Stimulated activated CD4-positive, alpha-beta T cell treated with anti-CD3 and anti-CD28 coated beads, TNF-alpha, amount 100 ng/mL, for 4 hours (primary cell): ENCODE measurements at regions not wholly inside any gene's neighbourhood (a gene's known extent, or its start where the extent isn't known, plus 50 kb on each side); places are given as distances from the start of the nearest gene placed in this dataset.
"Not testable (repeated sequence)": the region's sequence is repeated elsewhere in the genome, so short reads cannot be mapped to it uniquely, and the experiment has no call there.

Experiments used
- DNase-seq, 3 experiments: peaks; one replicate each; pipeline ENCODE4 v3.0.0-alpha.2; 2020; ENCODE audit warnings: low read depth in 3 of 3

DNA sequence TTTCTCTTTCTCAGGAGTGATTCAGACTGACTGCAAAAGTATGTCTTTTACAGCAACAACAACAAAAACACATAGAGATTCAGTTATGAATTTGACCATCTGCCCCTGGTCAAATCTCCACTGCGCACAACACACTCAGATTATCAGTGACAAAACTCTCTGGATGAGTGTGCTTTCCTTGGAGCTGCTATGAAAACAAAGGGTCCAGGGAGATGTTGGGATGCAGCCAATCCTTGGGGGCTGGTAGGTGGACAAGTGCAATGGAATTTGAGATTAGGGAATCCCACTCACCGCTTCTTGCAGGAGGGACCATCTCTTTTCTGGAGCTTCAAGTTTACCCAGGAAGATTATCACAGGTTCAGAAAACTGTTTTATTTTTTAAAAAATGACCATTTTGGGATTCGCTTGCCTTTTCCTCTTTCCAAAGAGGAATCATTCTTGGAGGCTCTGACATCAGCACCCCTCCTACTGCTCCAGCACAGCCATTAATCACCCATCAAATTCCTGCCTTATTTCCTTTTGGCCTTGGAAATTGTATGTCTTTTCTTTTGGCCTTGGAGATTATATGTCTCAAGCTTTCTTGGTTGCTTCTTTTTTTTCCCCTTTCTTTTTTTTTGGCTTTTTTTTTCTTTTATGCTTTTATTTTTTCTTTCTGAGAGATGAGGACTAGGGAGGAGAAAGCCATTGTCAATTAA is 311.8 kb downstream of the TSHZ3 start:
- DNase-seq = no peak

DNA sequence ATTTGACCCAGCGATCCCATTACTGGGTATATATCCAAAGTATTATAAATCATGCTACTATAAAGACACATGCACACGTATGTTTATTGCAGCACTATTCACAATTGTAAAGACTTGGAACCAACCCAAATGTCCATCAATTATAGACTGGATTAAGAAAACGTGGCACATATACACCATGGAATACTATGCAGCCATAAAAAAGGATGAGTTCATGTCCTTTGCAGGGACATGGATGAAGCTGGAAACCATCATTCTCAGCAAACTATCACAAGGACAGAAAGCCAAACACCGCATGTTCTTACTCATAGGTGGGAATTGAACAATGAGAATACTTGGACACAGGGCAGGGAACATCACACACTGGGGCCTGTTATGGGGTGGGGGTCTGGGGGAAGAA is 317.8 kb downstream of the TSHZ3 start:
- not testable (repeated sequence) for DNase-seq

DNA sequence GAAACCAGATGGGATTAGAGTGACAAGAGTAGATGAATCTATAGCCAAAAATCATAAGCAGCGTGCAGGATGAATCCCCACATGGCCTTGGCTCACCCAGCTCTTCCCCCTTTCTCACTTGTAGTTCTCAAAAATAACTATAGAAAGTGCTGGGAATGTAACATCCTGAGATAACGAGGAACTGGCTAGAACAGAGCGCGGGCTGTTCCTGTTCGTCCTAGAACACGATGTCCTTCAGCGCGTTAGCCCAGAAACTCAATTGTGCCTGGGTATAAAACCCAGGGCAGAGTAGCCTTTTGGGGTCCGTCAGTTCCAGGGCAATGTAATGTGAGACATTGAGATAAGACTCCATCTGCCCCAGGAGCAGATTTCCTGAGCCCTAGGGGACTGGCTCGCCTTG is 326.2 kb downstream of the TSHZ3 start:
- DNase-seq = no peak

DNA sequence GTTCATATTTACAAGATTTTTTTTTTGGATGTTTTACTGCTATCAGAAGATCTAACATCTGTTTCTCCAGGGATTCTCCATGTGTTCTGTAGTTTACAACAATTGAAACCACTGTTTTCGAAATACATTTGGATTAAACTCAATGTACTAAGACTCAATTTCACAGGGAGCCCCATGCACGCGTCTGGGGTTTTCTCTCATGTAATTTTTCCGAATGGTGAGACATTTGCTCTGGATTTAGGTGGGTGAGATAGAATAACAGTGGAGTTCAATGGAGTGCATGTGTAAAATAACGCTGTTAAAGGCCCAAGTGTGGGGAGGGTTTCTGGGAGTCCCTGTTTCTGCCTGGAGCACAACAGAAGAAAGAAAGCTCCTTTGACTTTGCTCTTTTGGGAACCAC is 330.3 kb downstream of the TSHZ3 start:
- no peak for DNase-seq

DNA sequence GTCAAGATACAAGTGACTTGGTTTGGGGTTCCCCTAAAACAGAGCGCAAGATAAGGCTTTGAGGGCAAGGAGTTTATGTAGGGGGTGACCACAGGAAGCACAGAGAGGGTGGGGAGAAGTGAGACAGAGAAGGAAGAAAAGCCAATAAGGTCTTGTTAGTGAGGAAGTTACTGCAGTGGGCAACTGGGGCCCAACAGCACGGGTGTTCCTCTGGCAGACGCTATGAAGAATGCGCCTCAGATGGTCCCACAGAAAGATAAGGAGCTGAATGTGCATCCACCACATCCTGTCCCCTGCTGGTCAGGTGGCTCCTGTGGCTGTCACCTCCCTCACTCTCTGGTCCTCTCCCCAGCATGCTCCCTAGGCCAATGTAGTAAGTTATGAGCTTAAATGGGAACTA is 333.5 kb downstream of the TSHZ3 start:
- DNase-seq = no peak

DNA sequence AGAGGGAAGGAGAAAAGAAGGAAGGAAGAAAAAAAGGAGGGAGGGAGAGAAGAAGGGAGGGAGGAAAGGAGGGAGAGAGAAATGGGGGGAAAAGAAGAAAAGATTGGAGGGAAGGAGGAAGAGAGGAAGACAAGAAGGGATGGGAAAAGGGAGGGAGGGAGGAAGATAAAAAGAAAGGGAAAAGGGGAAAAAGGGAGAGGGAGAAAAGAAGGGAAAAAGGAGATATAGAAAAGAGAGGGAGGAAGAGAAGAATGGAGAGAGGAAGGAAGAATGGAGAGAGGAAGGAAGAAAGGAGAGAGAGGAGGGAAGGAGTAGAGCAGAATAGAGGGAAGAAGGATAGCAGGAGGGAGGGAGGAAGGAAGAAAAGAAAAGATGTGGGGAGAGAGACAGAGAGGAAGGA is 334.6 kb downstream of the TSHZ3 start:
- DNase-seq = no peak

DNA sequence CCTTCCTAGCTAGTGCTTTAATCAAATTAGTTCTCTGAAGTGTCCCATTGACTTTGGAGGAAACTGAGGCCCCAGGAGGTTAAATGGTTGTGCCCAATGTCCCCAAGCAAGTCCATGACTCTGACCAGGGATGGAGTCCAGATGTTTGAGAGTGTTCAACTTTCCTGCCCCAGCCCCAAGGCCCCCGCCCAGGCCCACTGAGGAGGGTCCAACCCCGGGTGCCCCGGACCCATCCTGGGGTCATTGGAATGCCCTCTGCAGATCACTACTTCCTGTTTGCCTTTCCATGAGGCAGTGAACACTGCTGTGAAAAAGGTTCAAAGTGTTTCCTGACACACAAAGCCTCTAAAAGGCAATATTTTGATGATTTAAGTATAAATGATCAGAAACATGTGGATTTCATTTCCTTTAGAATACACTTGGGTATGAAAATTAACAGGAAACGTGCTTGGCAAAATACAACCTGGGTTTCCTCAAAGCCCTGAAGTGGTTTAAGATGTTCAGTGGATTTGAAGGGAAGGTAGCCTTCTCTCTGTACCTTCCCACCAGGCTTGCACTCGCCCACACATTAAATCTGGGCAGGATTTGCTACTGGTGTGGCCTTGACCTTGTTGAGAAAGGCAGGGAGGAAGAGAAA is 335.7 kb downstream of the TSHZ3 start:
- no peak for DNase-seq

DNA sequence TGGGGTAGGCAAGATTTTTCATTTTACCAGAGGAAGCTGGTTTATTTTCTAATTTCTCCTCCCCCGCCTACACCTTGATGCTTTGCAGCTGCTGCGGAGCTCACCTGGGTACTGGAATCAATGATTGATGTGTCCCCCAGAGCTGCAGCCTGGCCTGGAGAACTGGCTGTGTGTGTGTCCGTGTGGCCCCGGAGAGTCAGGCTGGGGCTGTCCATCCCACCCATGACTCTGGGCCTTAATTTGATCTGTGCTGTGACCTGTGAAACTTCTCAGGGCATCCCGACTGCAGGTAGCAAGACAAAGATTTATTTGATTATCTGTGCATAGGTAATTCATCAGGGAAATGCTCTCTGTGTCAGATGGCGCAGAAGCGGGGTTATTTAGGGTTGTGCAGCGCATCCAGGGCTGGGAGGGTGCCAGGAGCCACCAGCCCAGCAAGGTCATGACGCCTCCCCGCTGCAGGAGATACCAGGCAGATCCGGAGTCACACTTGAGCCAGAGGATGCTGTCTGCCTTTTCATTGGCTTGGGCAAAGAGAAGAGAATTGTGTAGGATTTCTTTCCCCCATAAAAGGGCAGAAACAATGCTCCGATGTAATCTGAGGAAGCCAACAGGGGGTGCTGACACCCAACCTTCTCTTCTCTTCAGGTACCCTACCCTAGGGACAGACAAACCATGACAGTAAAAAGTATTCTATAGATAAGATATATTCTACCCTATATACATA is 346.6 kb downstream of the TSHZ3 start:
- no peak for DNase-seq

DNA sequence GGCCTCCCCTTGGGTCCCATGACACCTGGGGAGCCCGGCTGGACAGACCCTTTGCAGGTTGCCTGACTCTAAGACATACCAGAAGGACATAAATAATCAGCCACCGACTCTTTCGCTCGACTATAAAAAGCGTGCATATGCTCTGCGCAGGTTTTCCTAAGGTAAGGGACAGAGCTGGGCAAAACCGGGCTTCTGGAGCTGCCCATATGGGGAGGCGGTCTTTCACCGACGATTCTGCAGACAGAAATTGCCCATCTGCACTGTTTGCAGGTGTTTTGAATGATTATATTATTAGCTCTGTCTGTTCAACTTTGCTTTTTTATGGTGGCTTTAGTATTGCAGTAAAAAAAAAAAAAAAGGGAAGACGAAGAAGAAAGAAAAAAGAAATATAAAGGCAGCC is 347.2 kb downstream of the TSHZ3 start:
- no peak for DNase-seq

DNA sequence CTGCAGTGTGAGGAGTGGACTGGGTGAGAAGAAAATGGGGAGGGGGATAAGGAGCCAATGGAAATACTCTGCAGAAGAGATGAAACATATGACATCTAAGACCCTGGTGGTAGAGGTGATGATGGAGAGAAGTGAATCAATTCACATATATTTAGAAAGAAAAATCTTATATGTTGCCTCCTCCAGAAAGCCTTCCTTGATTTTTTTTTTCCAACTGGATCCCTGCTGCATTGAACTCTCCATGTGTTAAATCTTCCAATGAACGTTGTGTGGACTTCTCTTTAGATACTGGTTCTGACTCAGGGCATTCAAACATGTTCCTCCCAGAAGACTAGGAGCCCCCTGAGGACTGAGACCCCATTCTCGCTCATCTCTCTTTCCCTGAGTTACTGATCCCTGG is 348.3 kb downstream of the TSHZ3 start:
- no peak for DNase-seq

DNA sequence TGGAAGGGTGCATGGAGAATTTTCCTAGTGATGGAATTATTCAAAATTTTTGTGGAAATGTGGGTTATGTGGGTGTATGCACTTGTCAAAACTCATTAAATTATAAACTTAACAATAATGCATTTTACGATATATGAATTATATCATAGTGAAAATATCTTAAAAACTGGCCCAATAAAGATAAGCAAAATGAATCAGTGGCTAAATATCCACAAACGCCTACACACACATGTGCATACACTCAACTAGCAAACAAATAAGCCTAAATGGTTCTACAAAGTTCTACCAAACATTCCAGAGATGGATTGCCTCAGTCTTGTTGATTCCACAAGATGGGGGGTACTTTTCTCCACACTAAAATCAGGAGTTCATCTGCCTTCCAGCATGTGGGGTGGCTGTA is 349.5 kb downstream of the TSHZ3 start:
- DNase-seq = no peak

DNA sequence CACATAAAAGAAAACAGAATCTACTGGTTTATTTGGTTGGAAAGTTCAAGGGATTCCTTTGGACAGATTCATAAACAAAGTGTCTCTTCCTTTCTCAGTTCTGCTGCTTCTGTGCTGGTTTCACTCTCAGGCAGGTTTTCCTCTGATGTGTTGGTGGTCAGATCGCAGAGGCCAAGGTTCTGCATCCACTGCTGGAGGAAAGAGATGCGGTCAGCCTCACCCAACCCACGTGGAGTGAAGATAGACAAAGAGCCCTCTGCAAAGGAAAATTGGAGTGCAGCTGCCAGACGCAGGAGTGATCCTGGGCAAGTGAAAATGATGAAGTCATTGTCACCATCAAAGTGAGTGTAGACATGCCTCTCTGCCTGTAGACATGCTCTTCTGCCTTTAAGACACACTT is 352.0 kb downstream of the TSHZ3 start:
- no peak for DNase-seq

DNA sequence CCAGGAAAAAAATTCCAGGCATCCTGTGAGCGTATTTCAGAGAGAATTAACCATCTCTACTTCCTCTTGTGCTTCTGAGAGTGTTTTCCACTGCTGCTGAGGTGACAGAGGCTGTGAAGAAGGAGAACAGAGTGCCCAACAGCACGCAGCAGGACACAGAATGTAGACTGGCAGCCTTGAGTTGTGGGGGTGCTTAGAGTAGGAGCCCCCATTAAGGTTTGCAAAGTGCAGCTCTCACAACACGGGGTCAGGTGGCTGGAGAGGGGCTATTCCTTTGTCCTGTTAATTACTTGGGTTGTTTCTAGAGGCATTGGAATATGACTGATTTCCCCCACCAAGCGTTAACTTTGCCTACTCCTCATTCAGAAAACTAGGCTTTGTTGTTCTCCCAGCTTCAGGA is 370.6 kb downstream of the TSHZ3 start:
- DNase-seq = no peak

DNA sequence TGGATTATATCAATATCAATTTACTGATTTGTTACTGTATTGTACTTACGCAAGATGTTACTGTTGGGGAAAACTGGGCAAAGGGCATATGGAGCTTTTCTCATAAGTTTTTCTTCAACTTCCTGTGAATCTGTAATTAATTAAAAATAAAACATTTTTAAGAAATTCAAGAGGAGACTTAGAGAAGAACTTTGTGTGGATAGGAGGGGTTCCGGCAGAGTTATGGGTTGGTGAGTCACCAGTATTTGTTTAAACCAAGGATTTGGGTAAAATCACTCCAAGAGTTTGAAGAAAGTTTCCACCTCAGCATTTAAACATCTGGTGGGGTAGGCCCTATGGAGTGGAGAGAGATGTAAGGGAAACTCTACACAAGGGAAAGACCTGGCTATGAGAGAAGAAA is 379.6 kb downstream of the TSHZ3 start:
- DNase-seq = no peak

DNA sequence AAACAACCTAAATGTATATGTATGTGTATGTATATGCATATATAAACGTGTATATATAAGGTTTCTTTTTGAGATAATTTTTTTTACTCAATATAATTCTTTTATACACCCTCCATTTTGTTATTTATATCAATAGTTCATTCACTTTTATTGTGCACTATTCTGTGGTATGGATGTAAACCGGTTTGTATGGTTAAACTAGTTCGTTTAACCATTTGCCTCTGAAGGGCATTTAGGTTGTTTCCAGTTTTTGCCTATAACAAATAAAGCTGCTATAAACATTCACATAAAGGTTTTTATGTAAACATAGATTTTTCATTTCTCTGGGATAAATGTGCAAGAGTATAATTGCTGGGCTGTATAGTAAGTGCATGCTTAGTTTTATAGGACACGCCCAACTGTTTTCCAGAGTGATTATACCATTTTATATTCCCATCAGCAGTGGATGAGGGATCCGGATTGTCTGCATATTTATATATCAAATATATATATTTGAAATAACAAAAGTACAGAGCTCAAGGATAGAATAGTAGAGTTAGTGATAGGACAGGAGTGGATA is 380.3 kb downstream of the TSHZ3 start:
- no peak for DNase-seq

DNA sequence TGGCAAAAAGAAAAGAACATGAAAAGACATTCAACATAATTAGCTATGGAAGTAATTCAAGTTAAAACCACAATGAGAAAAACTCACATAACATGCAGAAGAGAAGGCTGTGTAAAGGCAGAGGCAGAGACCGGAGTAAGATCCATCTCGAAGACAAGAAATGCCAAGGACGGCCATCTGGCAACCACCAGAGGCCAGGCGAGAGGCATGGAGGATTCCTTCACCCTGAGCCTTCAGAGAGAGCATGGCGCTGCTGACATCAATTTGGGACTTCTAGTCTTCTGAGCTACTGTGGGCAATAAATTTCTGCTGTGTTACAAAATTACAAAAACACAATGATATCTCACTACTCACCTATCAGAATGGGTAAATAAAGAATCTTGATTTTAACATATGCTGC is 381.0 kb downstream of the TSHZ3 start:
- DNase-seq = no peak

DNA sequence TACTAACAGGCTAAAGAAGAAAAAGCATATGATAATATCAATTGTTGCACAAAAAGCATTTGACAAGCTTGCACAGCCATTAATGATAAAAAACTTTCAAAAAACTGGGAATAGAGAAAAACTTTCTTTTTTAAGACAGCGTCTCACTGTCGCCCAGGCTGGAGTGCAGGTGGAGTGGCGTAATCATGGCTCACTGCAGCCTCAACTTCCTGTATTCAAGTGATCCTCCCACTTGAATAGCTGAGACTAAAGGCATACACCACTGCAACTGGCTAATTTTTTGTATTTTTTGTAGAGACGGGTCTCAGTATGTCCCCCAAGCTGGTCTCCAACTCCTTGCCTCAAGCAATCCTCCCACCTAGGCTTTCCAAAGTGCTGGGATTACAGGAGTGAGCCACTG is 382.8 kb downstream of the TSHZ3 start:
- DNase-seq = no peak

DNA sequence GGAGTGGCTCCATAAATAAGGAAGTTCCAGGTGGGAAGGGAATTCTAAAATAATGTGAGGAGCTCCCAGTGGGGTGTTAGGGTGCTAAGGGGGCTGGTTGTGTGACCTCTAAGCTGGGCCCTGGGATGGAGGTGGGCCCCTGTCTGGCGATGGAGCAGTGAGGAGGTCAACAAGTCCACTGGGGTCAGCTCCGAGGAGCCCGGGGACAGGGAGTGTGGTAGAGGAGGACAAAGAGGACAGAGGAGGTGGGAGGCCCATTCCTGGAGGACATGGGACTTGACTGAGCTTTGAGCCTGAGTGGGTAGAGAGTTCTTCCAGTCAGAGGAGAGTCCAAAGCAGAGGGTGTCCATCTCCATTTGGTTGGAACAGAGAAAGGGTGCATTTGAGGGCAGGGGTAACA is 390.2 kb downstream of the TSHZ3 start:
- DNase-seq = no peak

DNA sequence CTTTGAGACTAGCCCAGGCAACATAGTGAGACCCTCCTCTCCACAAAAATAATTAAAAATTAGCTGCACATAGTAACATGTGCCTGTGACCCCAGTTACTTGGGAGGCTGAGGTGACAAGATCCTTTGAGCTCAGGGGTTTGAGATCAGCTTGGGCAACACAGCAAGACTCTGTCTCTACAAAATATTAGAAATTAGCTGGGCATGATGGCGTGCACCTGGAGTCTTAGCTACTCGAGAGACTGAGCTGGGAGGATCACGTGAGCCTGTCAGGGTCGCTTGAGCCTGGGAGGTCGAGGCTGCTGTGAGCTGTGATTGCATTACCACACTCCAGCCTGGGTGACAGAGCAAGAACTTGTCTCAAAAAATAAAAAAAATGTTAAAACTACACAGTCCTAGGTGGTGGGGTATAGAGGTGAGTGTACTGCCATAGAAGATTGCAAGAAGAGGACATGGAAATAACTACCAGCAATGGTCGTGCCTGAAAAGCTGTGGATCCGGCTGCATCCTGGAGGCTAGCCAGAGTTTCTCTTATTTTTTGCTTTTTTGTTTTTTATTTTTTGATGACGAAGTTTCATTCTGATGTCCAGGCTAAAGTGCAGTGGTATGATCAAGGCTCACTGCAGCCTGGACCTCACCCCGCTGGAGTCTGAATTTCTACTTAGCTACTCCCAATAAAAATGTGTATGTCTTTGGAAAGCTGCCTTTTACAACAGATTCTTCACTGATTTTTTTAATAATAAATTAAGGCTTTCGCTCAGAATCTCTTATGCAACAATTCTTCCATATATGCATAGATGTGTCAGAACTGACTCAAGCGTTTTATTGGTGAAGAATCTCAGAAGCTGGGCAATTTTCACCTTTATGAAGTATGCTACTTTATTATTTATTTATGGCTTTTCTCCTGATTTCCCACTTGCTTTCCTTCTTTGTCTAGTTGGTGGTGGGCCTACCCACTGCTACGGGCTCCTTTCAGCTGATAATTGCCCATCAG is 393.8 kb downstream of the TSHZ3 start:
- DNase-seq = no peak

DNA sequence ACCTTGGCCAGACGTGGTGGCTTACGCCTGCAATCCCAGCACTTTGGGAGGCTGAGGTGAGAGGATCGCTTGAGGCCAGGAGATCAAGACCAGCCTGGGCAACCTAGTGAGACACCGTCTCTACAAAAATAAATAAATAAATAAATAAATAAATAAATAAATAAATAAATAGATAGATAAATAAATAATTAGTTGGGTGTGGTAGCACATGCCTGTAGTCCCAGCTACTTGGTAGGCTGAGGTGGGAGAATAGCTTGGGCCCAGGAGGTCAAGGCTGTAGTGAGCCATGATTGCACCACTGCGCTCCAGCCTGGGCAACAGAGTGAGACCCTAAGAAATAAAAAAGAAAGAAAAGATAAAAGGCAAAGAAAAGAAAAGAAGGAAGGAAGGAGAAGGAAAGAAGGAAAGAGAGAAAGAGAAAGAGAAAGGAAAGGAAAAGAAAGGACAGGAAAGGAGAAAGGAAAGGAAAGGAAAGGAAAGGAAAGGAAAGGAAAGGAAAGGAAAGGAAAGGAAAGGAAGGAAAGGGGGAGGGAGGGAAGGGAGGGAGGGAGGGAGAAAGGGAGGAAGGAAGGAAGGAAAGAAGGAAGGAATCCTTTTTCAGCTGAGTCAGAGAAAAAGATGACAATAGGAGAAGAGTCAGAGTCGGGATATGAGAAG is 404.8 kb downstream of the TSHZ3 start:
- DNase-seq = not testable (repeated sequence)
